CD14-positive monocyte (primary cell): ENCODE measurements at regions not wholly inside any gene's neighbourhood (a gene's known extent, or its start where the extent isn't known, plus 50 kb on each side); places are given as distances from the start of the nearest gene placed in this dataset.

Source experiments
- DNase-seq, 3 donors: peaks; one replicate each; pipeline ENCODE4 v3.0.0-alpha.2; 2011 to 2022
- H2AFZ ChIP-seq: 2 replicates; pipeline ENCODE4 v1.6.0; 2012; ENCODE audit warnings: mild to moderate bottlenecking, low read depth, low read length, inconsistent platforms; ENCODE audit not compliant: insufficient read depth, poor library complexity, severe bottlenecking
- H3K27ac ChIP-seq, 2 donors: 1 replicate in 1 of 2; 2 replicates in 1 of 2; pipeline ENCODE4 v1.5.1; 2012 to 2013; ENCODE audit warnings: low read length in 2 of 2, control low read depth in 1 of 2, inconsistent platforms in 1 of 2, low read depth in 1 of 2, mild to moderate bottlenecking in 1 of 2
- H3K27me3 ChIP-seq, 2 donors: one replicate each; pipeline versions ENCODE4 v1.6.0 to v1.6.1; 2011 to 2013; ENCODE audit warnings: low read length in 2 of 2; ENCODE audit not compliant: control insufficient read depth in 2 of 2, insufficient read depth in 2 of 2
- H3K36me3 ChIP-seq, 2 donors: replicated peaks in 1 of 2; 1 replicate in 1 of 2; 2 replicates in 1 of 2; pipeline versions ENCODE4 v1.5.1 to v1.6.1; 2012 to 2013; ENCODE audit warnings: low read length in 2 of 2, control low read depth in 1 of 2, inconsistent platforms in 1 of 2, mild to moderate bottlenecking in 1 of 2; ENCODE audit not compliant: insufficient read depth in 2 of 2, control insufficient read depth in 1 of 2
- H3K4me1 ChIP-seq, 2 donors: 1 replicate in 1 of 2; 2 replicates in 1 of 2; pipeline versions ENCODE4 v1.5.1 to v1.6.1; 2012 to 2013; ENCODE audit warnings: low read length in 2 of 2, control low read depth in 1 of 2, inconsistent platforms in 1 of 2, mild to moderate bottlenecking in 1 of 2, moderate library complexity in 1 of 2; ENCODE audit not compliant: insufficient read depth in 2 of 2, control insufficient read depth in 1 of 2
- H3K4me2 ChIP-seq: replicated peaks from 2 replicates; pipeline ENCODE3; 2012; ENCODE audit warnings: low read length, moderate library complexity, mild to moderate bottlenecking; ENCODE audit not compliant: poor library complexity, severe bottlenecking; ENCODE audit errors: extremely low read depth
- H3K4me3 ChIP-seq, 3 experiments: fragments of 200-600 bp in 1 of 3; sonication (generic) in 1 of 3; replicated peaks in 1 of 3; 1 replicate in 2 of 3; 2 replicates in 1 of 3; pipeline ENCODE4 v1.5.1; 2011 to 2013; ENCODE audit warnings: low read length in 3 of 3, mild to moderate bottlenecking in 3 of 3, control low read depth in 2 of 3, low read depth in 2 of 3, inconsistent platforms in 1 of 3, moderate library complexity in 1 of 3
- H3K79me2 ChIP-seq: 2 replicates; pipeline ENCODE4 v1.6.0; 2012; ENCODE audit warnings: mild to moderate bottlenecking, control low read depth, inconsistent platforms, low read length, moderate library complexity; ENCODE audit not compliant: insufficient read depth
- H3K9ac ChIP-seq: 2 replicates; pipeline ENCODE4 v1.6.0; 2017; ENCODE audit warnings: low read length, mild to moderate bottlenecking; ENCODE audit not compliant: insufficient read depth, poor library complexity, severe bottlenecking
- H3K9me3 ChIP-seq, 2 donors: replicated peaks in 1 of 2; 1 replicate in 1 of 2; 2 replicates in 1 of 2; pipeline versions ENCODE4 v1.5.1 to v1.6.1; 2012 to 2013; ENCODE audit warnings: low read length in 2 of 2, control low read depth in 1 of 2; ENCODE audit not compliant: control insufficient read depth in 1 of 2, insufficient read depth in 1 of 2
- H4K20me1 ChIP-seq: 2 replicates; pipeline ENCODE4 v1.6.0; 2012; ENCODE audit warnings: mild to moderate bottlenecking, low read length, control low read depth, moderate library complexity; ENCODE audit not compliant: insufficient read depth
- H3K27ac Mint-ChIP-seq, 7 donors: one replicate each; pipeline ENCODE4 v1.8.0; 2020; ENCODE audit warnings: mild to moderate bottlenecking in 7 of 7, mixed read lengths in 7 of 7, moderate library complexity in 6 of 7, inconsistent platforms in 2 of 7
- H3K27me3 Mint-ChIP-seq, 3 donors: one replicate each; pipeline ENCODE4 v1.8.0; 2021 to 2022; ENCODE audit warnings: low read depth in 3 of 3, mild to moderate bottlenecking in 3 of 3, mixed read lengths in 3 of 3, moderate library complexity in 3 of 3, inconsistent platforms in 1 of 3
- H3K36me3 Mint-ChIP-seq, 2 donors: one replicate each; pipeline ENCODE4 v1.8.0; 2020; ENCODE audit warnings: mixed read lengths in 2 of 2, inconsistent platforms in 1 of 2, mild to moderate bottlenecking in 1 of 2
- H3K4me1 Mint-ChIP-seq: one replicate; pipeline ENCODE4 v1.8.0; 2020; ENCODE audit warnings: mild to moderate bottlenecking, mixed read lengths
- H3K4me3 Mint-ChIP-seq, 2 donors: one replicate each; pipeline ENCODE4 v1.8.0; 2020; ENCODE audit warnings: mild to moderate bottlenecking in 2 of 2, mixed read lengths in 2 of 2, moderate library complexity in 1 of 2
- H3K9me3 Mint-ChIP-seq, 7 donors: one replicate each; pipeline ENCODE4 v1.8.0; 2020 to 2022; ENCODE audit warnings: mixed read lengths in 7 of 7, mild to moderate bottlenecking in 6 of 7, moderate library complexity in 6 of 7, inconsistent platforms in 2 of 7
- WGBS: methylation state at CpG from one replicate; pipeline ENCODE4 v1.1.5; 2013; ENCODE audit warnings: missing lambda C conversion rate; ENCODE audit not compliant: insufficient coverage; 5-methylcytosine and 5-hydroxymethylcytosine counted together
- intact Hi-C, 2 donors: fragments of 100-400 bp; cut with micrococcal nuclease; formaldehyde crosslinking; loops; one replicate each; pipeline versions ENCODE4 v1.15.0 to v1.15.1; 2023
- TF ChIP-seq, protein P1 (sequence below): fragments of 200-600 bp; IDR thresholded peaks from one replicate; pipeline ENCODE4 v1.8.0; 2022; ENCODE audit warnings: antibody characterized with exemption, mild to moderate bottlenecking

GRCh38 chr15:97350813-97351212 is 609.7 kb upstream of the ARRDC4 start:
- H4K20me1 ChIP-seq, result no peaks in the 10 kb centered on the region
- H3K27me3 ChIP-seq, result no peaks in the 10 kb centered on the region
- H3K36me3 ChIP-seq, result no peaks in the 10 kb centered on the region
- Mint-ChIP-seq H3K27ac (no peak overlapping the region), H3K36me3 (no peaks in the 10 kb centered on the region), H3K9me3 (peaks cover 0 to 5% (median 2%) of the 10 kb centered on the region in 7 donors), H3K27me3 (no peaks in the 10 kb centered on the region), H3K4me3 (no peak overlapping the region), H3K4me1 (no peaks in the 10 kb centered on the region)
- intact Hi-C loops, result no loop called here
- no peaks in the 10 kb centered on the region for H3K79me2 ChIP-seq
- H3K4me2 ChIP-seq, result no peak overlapping the region
- H3K4me1 ChIP-seq, result no peaks in the 10 kb centered on the region
- H3K27ac ChIP-seq, result no peak overlapping the region
- H3K4me3 ChIP-seq, result no peak overlapping the region
- no peak overlapping the region for H2AFZ ChIP-seq
- H3K9me3 ChIP-seq, result no peaks in the 10 kb centered on the region
- 81% methylated on average over 2 of the region's 4 CpGs for WGBS
- no peak overlapping the region for H3K9ac ChIP-seq
- DNase-seq, result no peak
- TF ChIP-seq, protein P1, sequence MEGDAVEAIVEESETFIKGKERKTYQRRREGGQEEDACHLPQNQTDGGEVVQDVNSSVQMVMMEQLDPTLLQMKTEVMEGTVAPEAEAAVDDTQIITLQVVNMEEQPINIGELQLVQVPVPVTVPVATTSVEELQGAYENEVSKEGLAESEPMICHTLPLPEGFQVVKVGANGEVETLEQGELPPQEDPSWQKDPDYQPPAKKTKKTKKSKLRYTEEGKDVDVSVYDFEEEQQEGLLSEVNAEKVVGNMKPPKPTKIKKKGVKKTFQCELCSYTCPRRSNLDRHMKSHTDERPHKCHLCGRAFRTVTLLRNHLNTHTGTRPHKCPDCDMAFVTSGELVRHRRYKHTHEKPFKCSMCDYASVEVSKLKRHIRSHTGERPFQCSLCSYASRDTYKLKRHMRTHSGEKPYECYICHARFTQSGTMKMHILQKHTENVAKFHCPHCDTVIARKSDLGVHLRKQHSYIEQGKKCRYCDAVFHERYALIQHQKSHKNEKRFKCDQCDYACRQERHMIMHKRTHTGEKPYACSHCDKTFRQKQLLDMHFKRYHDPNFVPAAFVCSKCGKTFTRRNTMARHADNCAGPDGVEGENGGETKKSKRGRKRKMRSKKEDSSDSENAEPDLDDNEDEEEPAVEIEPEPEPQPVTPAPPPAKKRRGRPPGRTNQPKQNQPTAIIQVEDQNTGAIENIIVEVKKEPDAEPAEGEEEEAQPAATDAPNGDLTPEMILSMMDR, result no peak

- Histone ChIP-seq H3K9ac (no peak overlapping the region), H3K4me3 (no peak overlapping the region), H3K27me3 (no peaks in the 10 kb centered on the region), H4K20me1 (no peaks in the 10 kb centered on the region), H3K9me3 (peaks cover 0 to 4% of the 10 kb centered on the region in 2 donors), H3K4me2 (no peak overlapping the region), H3K27ac (no peak overlapping the region), H3K4me1 (no peaks in the 10 kb centered on the region), H2AFZ (no peak overlapping the region), H3K36me3 (no peaks in the 10 kb centered on the region), H3K79me2 (no peaks in the 10 kb centered on the region)
- no peak overlapping the region for H3K27ac Mint-ChIP-seq
- peaks cover 0 to 2% (median 2%) of the 10 kb centered on the region in 3 donors for H3K27me3 Mint-ChIP-seq
- no peak overlapping the region for H3K4me3 Mint-ChIP-seq
- TF ChIP-seq, protein P1, result no peak
- no CpG with 5 or more reads among the region's 3 CpGs for WGBS
- intact Hi-C loops, result no loop called here
- peaks cover 0 to 7% (median 3%) of the 10 kb centered on the region in 7 donors for H3K9me3 Mint-ChIP-seq
- no peaks in the 10 kb centered on the region for H3K36me3 Mint-ChIP-seq
- no peaks in the 10 kb centered on the region for H3K4me1 Mint-ChIP-seq
- DNase-seq, result no peak
Measured at GRCh38 chr15:97383516-97383915, 577.0 kb upstream of the ARRDC4 start.
